NCI-H2196 treated with DMSO at 0.1 percent for 48 hours (cell line): ENCODE measurements at regions not wholly inside any gene's neighbourhood (a gene's known extent, or its start where the extent isn't known, plus 50 kb on each side); places are given as distances from the start of the nearest gene placed in this dataset.

Experiments used
- DNase-seq: peaks from one replicate; lab custom pipeline; 2025; ENCODE audit not compliant: unreplicated experiment; lab: John Stamatoyannopoulos, UW

GRCh38 chr2:150729495-150729955 is 242.1 kb upstream of the RND3 start:
- DNase-seq = no peak

- no peak for DNase-seq
These were observed 230.8 kb upstream of the RND3 start for GRCh38 chr2:150718280-150718679.

- DNase-seq = no peak
These were observed 228.7 kb upstream of the RND3 start for GRCh38 chr2:150716186-150716585.

GRCh38 chr2:150715501-150715900 is 228.0 kb upstream of the RND3 start:
- DNase-seq = no peak

- DNase-seq = no peak
These were observed 223.4 kb upstream of the RND3 start for GRCh38 chr2:150710916-150711315.

DNA sequence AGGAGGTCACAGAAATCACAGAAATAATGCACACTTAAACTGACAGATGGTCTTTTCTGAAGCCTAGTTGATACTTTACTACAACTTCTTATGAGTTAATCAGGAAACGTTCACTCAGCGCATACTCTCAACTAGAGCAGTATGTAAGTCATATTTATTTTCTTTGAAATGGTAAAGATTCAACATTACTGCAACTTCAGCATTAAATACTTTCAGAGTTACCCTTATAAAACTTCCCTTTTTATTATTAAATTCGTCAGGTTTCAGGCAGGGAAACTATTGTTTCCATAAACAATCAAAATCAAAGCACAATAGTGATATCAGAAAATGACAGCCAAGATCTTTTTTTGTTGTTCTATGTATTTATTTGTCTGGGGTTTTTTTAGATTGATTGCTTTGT is 222.6 kb upstream of the RND3 start:
- no peak for DNase-seq

GRCh38 chr2:150706561-150706960 is 219.1 kb upstream of the RND3 start:
- no peak for DNase-seq

DNA sequence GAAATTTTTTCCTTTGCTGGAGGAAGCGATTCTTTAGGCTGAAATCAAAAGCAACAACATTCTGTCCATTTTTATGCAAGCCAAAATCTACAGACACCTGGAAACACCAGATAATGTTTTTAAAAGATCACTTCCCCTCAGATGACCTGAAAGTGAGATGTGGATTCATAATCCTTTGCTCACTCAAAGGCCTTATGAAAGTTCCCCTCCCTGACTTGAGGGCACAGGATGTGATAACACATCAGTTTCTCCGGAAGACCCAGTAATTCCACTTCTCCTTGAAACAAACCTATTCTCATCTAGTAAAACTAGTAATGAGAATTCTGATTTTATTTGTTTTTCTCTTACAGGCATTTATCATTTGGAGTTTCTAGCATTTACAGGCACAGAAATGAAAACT is 218.3 kb upstream of the RND3 start:
- no peak for DNase-seq

GRCh38 chr2:150705357-150705756 is 217.9 kb upstream of the RND3 start:
- DNase-seq = no peak

GRCh38 chr2:150702791-150703190 is 215.3 kb upstream of the RND3 start:
- no peak for DNase-seq

DNA sequence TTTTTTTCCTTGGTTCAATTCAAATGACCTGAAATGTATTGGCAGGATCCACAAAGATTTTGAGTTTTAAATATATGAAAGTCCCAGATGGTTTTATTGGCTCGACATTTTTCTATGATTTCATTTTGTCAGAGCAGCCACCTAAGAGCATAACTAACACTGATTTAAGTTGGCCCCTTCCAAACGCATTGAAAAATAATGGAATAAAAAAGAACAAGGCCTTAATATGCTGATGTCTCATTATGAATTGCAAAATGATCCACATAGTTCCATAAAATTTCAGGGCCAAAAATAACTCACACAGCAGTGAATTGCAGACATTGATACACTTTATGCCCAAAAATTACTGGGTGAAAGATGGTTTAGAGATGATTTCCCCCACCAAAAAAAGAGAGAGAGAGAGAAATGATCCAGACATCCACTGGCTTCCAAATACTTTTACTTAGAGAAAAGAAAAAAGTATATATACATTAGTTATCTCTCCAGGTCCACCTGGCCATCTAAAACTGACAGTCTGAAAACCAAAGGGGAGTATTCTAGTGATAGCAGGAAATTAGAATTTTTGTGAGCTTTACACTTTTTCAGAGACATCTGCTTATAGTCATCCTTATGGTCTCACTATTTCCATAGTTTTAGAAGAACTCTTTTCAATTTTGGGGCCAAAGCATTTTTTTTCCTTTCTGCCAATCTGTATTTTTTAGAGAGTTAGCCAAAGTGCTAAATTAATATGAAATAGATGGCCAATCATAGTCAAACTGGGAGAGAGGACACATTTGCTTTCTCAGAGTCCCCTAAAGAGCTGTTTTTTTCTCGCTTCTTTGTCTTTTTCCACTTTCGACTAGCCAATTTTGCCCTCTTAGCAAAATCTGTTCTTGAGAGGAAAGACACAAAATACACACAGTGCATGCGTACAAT is 213.5 kb upstream of the RND3 start:
- DNase-seq = no peak

DNA sequence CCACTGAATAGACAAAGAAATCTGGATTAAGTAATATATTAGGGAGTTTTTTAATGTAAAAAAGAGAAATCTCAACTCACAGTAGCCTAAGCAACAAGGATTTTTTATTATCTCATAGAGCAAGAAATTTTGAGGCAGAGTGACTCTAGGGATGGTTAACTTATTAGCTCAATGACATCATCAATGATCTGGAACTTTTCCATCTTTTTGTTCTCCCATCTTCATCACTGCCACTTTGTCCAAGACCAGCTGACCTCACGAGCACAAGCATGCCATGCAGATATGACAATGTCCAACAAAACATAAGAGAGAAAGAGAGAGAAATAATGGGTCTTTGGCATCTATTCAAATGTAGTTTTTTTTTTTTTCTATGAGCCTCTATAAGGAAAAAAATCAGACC is 211.8 kb upstream of the RND3 start:
- no peak for DNase-seq

GRCh38 chr2:150698016-150698661 is 210.7 kb upstream of the RND3 start:
- DNase-seq = no peak

DNA sequence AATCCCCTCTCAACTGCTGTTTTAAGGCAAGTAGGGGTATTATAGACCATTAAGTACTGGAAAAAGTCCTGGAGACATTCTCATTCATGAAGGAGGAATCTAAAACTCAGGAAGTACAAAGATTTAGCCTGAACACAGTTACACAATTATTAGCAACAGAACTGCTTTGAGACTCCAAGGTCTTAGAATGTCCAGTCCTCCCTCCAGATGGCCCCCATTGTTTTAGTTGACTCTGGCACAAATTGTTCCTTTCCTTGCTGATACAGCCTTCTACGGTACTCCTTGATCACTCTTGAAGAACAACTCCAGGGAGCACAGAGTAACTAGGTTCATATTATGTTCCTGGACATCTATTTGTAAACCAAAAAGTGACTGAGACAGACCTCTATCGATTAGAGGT is 210.1 kb upstream of the RND3 start:
- DNase-seq = no peak

- DNase-seq = no peak
These were observed 208.1 kb upstream of the RND3 start for GRCh38 chr2:150695451-150696135.

DNA sequence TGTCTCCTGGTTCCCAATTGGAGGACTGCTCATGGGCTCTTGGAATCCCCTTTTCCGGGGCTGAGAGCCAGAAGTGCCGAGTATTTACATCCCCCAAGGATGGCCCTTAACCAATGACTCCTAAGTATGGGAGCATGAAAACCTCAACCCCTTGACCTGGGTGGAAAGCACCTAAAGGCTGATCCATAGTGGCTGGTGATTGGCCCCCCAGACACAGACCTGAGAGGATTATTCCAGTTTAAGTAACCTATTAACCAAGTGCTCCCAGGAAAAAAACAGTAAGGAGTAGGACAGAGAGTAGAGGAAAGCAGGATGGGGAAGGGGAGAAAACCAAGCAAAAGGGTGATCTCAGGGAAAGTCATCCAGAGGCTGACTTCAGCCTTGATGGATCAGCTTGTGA is 206.1 kb upstream of the RND3 start:
- DNase-seq = no peak

- no peak for DNase-seq
These were observed 203.4 kb upstream of the RND3 start for GRCh38 chr2:150690870-150691269.

DNA sequence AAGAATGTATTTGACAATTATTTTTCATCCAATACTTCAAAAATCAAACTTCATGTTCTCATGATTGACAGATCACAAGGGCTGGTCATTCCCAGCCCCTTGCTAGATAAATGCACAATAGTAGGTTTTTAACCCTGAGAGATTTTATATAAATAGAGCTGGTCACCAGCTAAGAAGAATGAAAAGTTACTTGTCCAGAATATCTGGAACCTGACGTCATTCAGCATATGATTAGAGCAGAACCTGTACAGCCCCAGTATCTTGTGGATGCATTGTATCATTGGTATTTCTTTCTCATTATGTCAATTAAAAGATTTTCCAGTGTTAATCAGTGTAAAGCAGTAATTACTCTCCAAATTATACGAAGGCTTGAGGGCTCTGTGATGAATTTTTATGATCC is 202.8 kb upstream of the RND3 start:
- DNase-seq = no peak

- DNase-seq = no peak
These were observed 202.1 kb upstream of the RND3 start for GRCh38 chr2:150689590-150689989.

DNA sequence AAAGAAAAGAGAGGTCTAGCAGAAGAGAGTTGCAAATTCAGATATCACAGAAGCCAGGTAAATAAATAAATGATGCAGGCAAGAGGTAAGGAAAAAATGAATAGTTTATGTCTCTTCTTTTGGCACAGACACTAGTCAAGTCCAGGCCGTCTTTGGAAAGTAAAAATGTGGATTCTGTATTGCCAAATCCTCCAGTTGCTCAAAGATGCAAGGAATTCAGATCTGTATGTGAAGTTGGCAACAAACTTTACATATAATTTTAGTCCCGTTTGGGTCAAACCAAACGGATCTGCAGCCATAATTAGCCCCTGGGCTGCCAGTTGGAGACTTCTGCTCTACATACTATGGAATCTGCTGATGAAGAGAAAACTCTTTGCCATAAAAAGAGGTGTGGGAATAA is 200.5 kb upstream of the RND3 start:
- no peak for DNase-seq

- DNase-seq = no peak
These were observed 198.9 kb upstream of the RND3 start for GRCh38 chr2:150686391-150686790.
